ENCODE measurements at regions not wholly inside any gene's neighbourhood (a gene's known extent, or its start where the extent isn't known, plus 50 kb on each side); places are given as distances from the start of the nearest gene placed in this dataset.
"Not testable (repeated sequence)": the region's sequence is repeated elsewhere in the genome, so short reads cannot be mapped to it uniquely, and the experiment has no call there.

DNA sequence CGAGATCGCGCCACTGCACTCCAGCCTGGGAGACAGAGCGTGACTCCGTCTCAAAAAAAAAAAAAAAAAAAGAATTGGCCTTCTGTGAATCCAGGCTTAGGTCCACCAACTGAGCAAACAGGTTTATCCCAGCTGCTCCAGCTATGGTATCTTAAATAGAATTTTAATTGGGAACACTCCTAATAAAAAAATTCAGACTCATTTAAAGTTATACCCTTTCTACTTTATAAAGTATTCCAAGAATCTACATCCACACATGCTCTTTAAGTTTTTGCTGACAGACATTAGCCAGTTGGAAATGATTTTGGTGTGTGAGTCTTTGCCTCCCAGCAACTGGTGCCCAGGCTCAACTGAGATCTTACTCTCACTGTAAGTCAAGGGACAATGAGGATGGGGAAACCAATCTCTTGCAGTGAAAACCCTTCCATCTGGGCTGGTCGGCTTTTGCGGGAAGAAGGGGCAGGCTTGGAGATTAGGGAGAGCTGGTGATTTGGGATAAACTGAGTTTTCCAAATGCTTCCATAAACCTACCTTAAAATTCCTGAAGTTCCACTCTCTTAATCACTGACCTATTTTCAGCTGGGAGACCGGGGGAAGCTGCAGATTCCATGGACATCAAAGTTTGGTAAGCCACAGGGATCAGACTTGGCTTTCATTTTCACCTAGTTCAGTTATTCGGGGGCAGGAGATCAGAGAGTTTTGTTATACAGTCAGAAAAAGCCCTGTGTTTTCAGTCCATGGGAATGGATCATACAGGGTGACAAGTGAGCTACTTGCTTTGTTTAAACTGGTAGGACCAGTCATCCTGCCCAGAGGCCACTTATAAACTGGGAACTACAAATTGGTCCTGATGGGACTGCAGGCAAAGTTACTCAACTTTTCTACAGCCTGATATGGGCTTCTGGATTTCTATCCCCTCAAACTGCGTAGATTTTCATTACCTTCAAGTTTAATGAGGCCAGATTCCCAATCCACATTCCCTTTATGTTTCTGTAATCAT, 89.3 kb upstream of the ZNF746 start:
- no peak for TF ChIP-seq CTCF (IDR thresholded peaks at IDR 0.05)
- intact Hi-C loops (cut with DNase I): no loop called here
- peaks cover 0 to 6% of the 10 kb centered on the region in 2 donors for H3K9me3 ChIP-seq
- no peak overlapping the region for H3K4me3 ChIP-seq
- no peaks in the 10 kb centered on the region for H3K4me1 ChIP-seq
- no peak overlapping the region for H3K27ac ChIP-seq
- H3K27me3 ChIP-seq: no peaks in the 10 kb centered on the region
- H3K36me3 ChIP-seq: peaks cover 0 to 88% of the 10 kb centered on the region in 2 donors
- DNase-seq: no peak
- no peak for ATAC-seq

GRCh38 chr7:149584530-149584929, 86.9 kb upstream of the ZNF746 start:
- TF ChIP-seq CTCF (IDR thresholded peaks at IDR 0.05): no peak
- Histone ChIP-seq H3K36me3 (peaks cover 0 to 87% of the 10 kb centered on the region in 2 donors), H3K4me1 (no peaks in the 10 kb centered on the region), H3K9me3 (peaks cover 0 to 21% of the 10 kb centered on the region in 2 donors), H3K27ac (no peak overlapping the region), H3K27me3 (no peaks in the 10 kb centered on the region), H3K4me3 (no peak overlapping the region)
- DNase-seq: no peak
- ATAC-seq: no peak
- intact Hi-C loops (cut with DNase I): no loop called here

DNA sequence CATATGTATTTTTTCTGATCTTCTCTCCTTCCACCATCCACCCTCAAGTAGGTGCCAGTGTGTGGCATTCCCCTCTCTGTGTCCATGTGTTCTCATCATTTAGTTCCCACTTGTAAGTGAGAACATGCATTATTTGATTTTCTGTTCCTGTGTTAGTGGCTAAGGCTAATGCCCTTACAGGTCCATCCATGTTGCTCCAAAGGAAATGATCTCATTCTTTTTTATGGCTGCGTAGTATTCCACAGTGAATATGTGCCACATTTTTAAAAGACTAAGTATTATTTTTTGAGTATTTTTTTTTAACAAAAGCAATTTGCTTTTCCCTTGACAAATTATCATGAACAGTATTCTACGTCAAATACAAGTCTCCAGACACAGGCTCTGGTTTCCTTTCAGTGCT, 86.4 kb upstream of the ZNF746 start:
- Histone ChIP-seq H3K27me3 (no peaks in the 10 kb centered on the region), H3K4me1 (no peaks in the 10 kb centered on the region), H3K36me3 (peaks cover 0 to 87% of the 10 kb centered on the region in 2 donors), H3K9me3 (peaks cover 0 to 26% of the 10 kb centered on the region in 2 donors), H3K27ac (no peak overlapping the region), H3K4me3 (no peak overlapping the region)
- TF ChIP-seq CTCF (IDR thresholded peaks at IDR 0.05): no peak
- ATAC-seq: no peak
- DNase-seq: no peak
- intact Hi-C loops (cut with DNase I): no loop called here

GRCh38 chr7:149580328-149580727, 82.7 kb upstream of the ZNF746 start:
- Histone ChIP-seq H3K4me3 (no peak overlapping the region), H3K9me3 (peaks cover 0 to 37% of the 10 kb centered on the region in 2 donors), H3K4me1 (no peaks in the 10 kb centered on the region), H3K27ac (no peak overlapping the region), H3K36me3 (peaks cover 0 to 52% of the 10 kb centered on the region in 2 donors), H3K27me3 (no peaks in the 10 kb centered on the region)
- DNase-seq (no peak), ATAC-seq (no peak)
- TF ChIP-seq CTCF (IDR thresholded peaks at IDR 0.05): no peak
- intact Hi-C loops (cut with DNase I): no loop called here

DNA sequence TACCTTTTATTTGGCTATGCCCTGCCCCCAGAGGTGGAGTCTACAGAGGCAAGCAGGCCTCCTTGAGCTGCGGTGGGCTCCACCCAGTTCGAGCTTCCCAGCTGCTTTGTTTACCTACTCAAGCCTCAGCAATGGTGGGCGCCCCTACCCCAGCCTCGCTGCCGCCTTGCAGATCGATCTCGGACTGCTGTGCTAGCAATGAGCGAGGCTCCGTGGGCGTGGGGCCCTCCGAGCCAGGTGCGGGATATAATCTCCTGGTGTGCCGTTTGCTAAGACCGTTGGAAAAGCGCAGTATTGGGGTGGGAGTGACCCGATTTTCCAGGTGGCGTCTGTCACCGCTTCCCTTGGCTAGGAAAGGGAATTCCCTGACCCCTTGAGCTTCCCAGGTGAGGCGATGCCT, 81.8 kb upstream of the ZNF746 start:
- H3K27me3 ChIP-seq; intact Hi-C loops (cut with DNase I); H3K4me3 ChIP-seq; H3K4me1 ChIP-seq; ATAC-seq; H3K27ac ChIP-seq: not testable (repeated sequence)
- H3K9me3 ChIP-seq: peaks cover 0 to 43% of the 10 kb centered on the region in 2 donors
- DNase-seq: peak in 1 of 4 donors; percentile 66
- peaks cover 0 to 42% of the 10 kb centered on the region in 2 donors for H3K36me3 ChIP-seq

DNA sequence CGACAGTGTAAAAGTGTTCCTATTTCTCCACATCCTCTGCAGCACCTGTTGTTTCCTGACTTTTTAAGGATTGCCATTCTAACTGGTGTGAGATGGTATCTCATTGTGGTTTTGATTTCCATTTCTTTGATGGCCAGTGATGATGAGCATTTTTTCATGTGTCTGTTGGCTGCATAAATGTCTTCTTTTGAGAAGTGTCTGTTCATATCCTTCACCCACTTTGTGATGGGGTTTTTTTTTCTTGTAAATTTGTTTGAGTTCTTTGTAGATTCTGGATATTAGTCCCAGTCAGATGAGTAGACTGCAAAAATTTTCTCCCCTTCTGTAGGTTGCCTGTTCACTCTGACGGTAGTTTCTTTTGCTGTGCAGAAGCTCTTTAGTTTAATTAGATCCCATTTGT, 76.8 kb upstream of the ZNF746 start:
- H3K4me1 ChIP-seq; H3K4me3 ChIP-seq; intact Hi-C loops (cut with DNase I); DNase-seq; H3K27ac ChIP-seq; H3K27me3 ChIP-seq; ATAC-seq: not testable (repeated sequence)
- Histone ChIP-seq H3K9me3 (peaks cover 0 to 62% of the 10 kb centered on the region in 2 donors), H3K36me3 (peaks cover 0 to 10% of the 10 kb centered on the region in 2 donors)

Data from left lung (tissue), 4 donors.